ENCODE measurements at regions not wholly inside any gene's neighbourhood (a gene's known extent, or its start where the extent isn't known, plus 50 kb on each side); places are given as distances from the start of the nearest gene placed in this dataset.

DNA sequence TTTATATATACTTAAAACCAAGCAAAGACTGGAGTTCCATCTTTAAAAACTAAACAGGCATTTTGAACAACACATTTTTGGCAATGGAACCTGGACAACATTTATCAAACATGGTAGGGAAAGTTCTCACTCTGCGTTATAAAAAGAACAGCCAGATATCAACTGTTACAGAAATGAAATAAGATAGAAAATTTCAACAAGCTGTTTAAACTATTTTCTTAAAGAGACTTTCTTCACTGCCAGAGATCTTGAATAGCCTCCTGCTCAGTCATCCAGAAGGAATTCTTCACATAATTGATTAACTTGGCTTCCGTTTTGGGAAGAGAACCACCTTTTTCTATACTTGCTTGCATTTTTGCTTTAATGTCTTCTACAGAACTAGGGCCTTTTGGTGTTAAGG, 166.0 kb upstream of the PIK3C3 start:
- Histone ChIP-seq H3K36me3 (no peaks in the 10 kb centered on the region), H3K27ac (no peak overlapping the region), H3K4me1 (no peaks in the 10 kb centered on the region), H3K9me3 (no peaks in the 10 kb centered on the region), H3K27me3 (no peaks in the 10 kb centered on the region), H3K4me3 (no peak overlapping the region)
- TF ChIP-seq, protein P1, sequence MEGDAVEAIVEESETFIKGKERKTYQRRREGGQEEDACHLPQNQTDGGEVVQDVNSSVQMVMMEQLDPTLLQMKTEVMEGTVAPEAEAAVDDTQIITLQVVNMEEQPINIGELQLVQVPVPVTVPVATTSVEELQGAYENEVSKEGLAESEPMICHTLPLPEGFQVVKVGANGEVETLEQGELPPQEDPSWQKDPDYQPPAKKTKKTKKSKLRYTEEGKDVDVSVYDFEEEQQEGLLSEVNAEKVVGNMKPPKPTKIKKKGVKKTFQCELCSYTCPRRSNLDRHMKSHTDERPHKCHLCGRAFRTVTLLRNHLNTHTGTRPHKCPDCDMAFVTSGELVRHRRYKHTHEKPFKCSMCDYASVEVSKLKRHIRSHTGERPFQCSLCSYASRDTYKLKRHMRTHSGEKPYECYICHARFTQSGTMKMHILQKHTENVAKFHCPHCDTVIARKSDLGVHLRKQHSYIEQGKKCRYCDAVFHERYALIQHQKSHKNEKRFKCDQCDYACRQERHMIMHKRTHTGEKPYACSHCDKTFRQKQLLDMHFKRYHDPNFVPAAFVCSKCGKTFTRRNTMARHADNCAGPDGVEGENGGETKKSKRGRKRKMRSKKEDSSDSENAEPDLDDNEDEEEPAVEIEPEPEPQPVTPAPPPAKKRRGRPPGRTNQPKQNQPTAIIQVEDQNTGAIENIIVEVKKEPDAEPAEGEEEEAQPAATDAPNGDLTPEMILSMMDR (IDR thresholded peaks at IDR 0.05) = no peak
- no peak for TF ChIP-seq POLR2A (IDR thresholded peaks at IDR 0.05)
- DNase-seq (no peak), ATAC-seq (no peak)
- WGBS (ENCODE audit: insufficient coverage, low coverage, low lambda C conversion rate, missing lambda C conversion rate) = 60% methylated on average over 2 of the region's 2 CpGs
- intact Hi-C loops (cut with DNase I) = no loop called here

GRCh38 chr18:41783879-41784278, 171.2 kb upstream of the PIK3C3 start:
- Histone ChIP-seq H3K4me3 (no peak overlapping the region), H3K27ac (no peak overlapping the region), H3K9me3 (no peaks in the 10 kb centered on the region), H3K36me3 (no peaks in the 10 kb centered on the region), H3K27me3 (no peaks in the 10 kb centered on the region), H3K4me1 (no peaks in the 10 kb centered on the region)
- TF ChIP-seq, protein P1 (IDR thresholded peaks at IDR 0.05) = no peak
- no peak for TF ChIP-seq POLR2A (IDR thresholded peaks at IDR 0.05)
- intact Hi-C loops (cut with DNase I) = no loop called here
- no peak for DNase-seq
- WGBS (ENCODE audit: insufficient coverage, low coverage, low lambda C conversion rate, missing lambda C conversion rate) = 26% methylated on average over 1 of the region's 1 CpG
- no peak for ATAC-seq

GRCh38 chr18:41783065-41783818, 171.8 kb upstream of the PIK3C3 start:
- TF ChIP-seq POLR2A (IDR thresholded peaks at IDR 0.05) = no peak
- TF ChIP-seq, protein P1 (IDR thresholded peaks at IDR 0.05) = no peak
- intact Hi-C loops (cut with DNase I) = no loop called here
- H3K4me1 ChIP-seq = no peaks in the 10 kb centered on the region
- H3K9me3 ChIP-seq = no peaks in the 10 kb centered on the region
- no peak overlapping the region for H3K27ac ChIP-seq
- WGBS (ENCODE audit: insufficient coverage, low coverage, low lambda C conversion rate, missing lambda C conversion rate) = 30% methylated on average over 5 of the region's 5 CpGs
- H3K36me3 ChIP-seq = no peaks in the 10 kb centered on the region
- no peak for DNase-seq
- no peaks in the 10 kb centered on the region for H3K27me3 ChIP-seq
- no peak for ATAC-seq
- no peak overlapping the region for H3K4me3 ChIP-seq

- intact Hi-C loops (cut with DNase I) = no loop called here
- no peaks in the 10 kb centered on the region for H3K9me3 ChIP-seq
- ATAC-seq = no peak
- no peaks in the 10 kb centered on the region for H3K4me1 ChIP-seq
- H3K27ac ChIP-seq = no peak overlapping the region
- H3K36me3 ChIP-seq = no peaks in the 10 kb centered on the region
- WGBS (ENCODE audit: insufficient coverage, low coverage, low lambda C conversion rate, missing lambda C conversion rate) = 69% methylated on average over 1 of the region's 1 CpG
- DNase-seq = no peak
- TF ChIP-seq, protein P1 (IDR thresholded peaks at IDR 0.05) = no peak
- no peak for TF ChIP-seq POLR2A (IDR thresholded peaks at IDR 0.05)
- H3K4me3 ChIP-seq = no peak overlapping the region
- H3K27me3 ChIP-seq = no peaks in the 10 kb centered on the region
Measured at GRCh38 chr18:41771973-41772372, 183.1 kb upstream of the PIK3C3 start.
